Epithelial cell of esophagus (primary cell): ENCODE measurements at regions not wholly inside any gene's neighbourhood (a gene's known extent, or its start where the extent isn't known, plus 50 kb on each side); places are given as distances from the start of the nearest gene placed in this dataset.
A peak's percentile ranks its signal among the peaks of the same experiment; 100 is the strongest.

Experiments used
- DNase-seq: peaks from one replicate; pipeline ENCODE4 v3.0.0; 2010; ENCODE audit warnings: low read depth
- H3K4me3 ChIP-seq: 2 replicates; pipeline ENCODE4 v1.5.1; 2011; ENCODE audit warnings: mild to moderate bottlenecking, low read length, control low read depth
- CTCF ChIP-seq: IDR thresholded peaks from 2 replicates; pipeline ENCODE4 v1.5.1; 2011; ENCODE audit warnings: low read depth, mild to moderate bottlenecking, low read length, control low read depth, inconsistent platforms; ENCODE audit not compliant: insufficient read depth; ENCODE audit errors: missing control alignments

- DNase-seq = no peak
- no peak for TF ChIP-seq CTCF
- H3K4me3 ChIP-seq = no peak overlapping the region
Measured at GRCh38 chr11:119785131-119785530, 56.1 kb upstream of the NECTIN1 start.

- DNase-seq = no peak
- H3K4me3 ChIP-seq = no peak overlapping the region
- TF ChIP-seq CTCF = no peak
Measured at GRCh38 chr11:119784421-119784820, 55.4 kb upstream of the NECTIN1 start.

- DNase-seq = peak; percentile 9
- TF ChIP-seq CTCF = no peak
- no peak overlapping the region for H3K4me3 ChIP-seq
Measured at GRCh38 chr11:119783466-119784400, 54.7 kb upstream of the NECTIN1 start.

GRCh38 chr11:119782739-119783072, 53.7 kb upstream of the NECTIN1 start:
- TF ChIP-seq CTCF = no peak
- no peak for DNase-seq
- no peak overlapping the region for H3K4me3 ChIP-seq

- no peak overlapping the region for H3K4me3 ChIP-seq
- TF ChIP-seq CTCF = no peak
- no peak for DNase-seq
Measured at GRCh38 chr11:119782006-119782738, 53.2 kb upstream of the NECTIN1 start.

- H3K4me3 ChIP-seq = no peak overlapping the region
- no peak for DNase-seq
- no peak for TF ChIP-seq CTCF
Measured at GRCh38 chr11:119780222-119780953, 51.4 kb upstream of the NECTIN1 start.
